ENCODE measurements at regions not wholly inside any gene's neighbourhood (a gene's known extent, or its start where the extent isn't known, plus 50 kb on each side); places are given as distances from the start of the nearest gene placed in this dataset.

GRCh38 chr16:66131895-66132294 is 234.6 kb upstream of the CDH5 start:
- H3K4me3 ChIP-seq (ENCODE audit: low read depth, low read length), result no peak overlapping the region
- DNase-seq (ENCODE audit: low read depth), result no peak

GRCh38 chr16:66131156-66131807 is 235.2 kb upstream of the CDH5 start:
- no peak overlapping the region for H3K4me3 ChIP-seq (ENCODE audit: low read depth, low read length)
- no peak for DNase-seq (ENCODE audit: low read depth)

GRCh38 chr16:66130296-66130905 is 236.1 kb upstream of the CDH5 start:
- H3K4me3 ChIP-seq (ENCODE audit: low read depth, low read length), result no peak overlapping the region
- no peak for DNase-seq (ENCODE audit: low read depth)

GRCh38 chr16:66129196-66129595 is 237.3 kb upstream of the CDH5 start:
- H3K4me3 ChIP-seq (ENCODE audit: low read depth, low read length), result no peak overlapping the region
- DNase-seq (ENCODE audit: low read depth), result no peak

GRCh38 chr16:66128371-66128770 is 238.1 kb upstream of the CDH5 start:
- DNase-seq (ENCODE audit: low read depth), result no peak
- no peak overlapping the region for H3K4me3 ChIP-seq (ENCODE audit: low read depth, low read length)

GRCh38 chr16:66127459-66128370 is 238.8 kb upstream of the CDH5 start:
- H3K4me3 ChIP-seq (ENCODE audit: low read depth, low read length), result no peak overlapping the region
- DNase-seq (ENCODE audit: low read depth), result no peak

GRCh38 chr16:66121466-66121865 is 245.0 kb upstream of the CDH5 start:
- no peak overlapping the region for H3K4me3 ChIP-seq (ENCODE audit: low read depth, low read length)

GRCh38 chr16:66120656-66121055 is 245.8 kb upstream of the CDH5 start:
- H3K4me3 ChIP-seq (ENCODE audit: low read depth, low read length), result no peak overlapping the region
- DNase-seq (ENCODE audit: low read depth), result no peak

More at GRCh38 chr16:66121466-66121865, 245.0 kb upstream of the CDH5 start:
- DNase-seq (ENCODE audit: low read depth), result no peak

- no peak for DNase-seq (ENCODE audit: low read depth)
- no peak overlapping the region for H3K4me3 ChIP-seq (ENCODE audit: low read depth, low read length)
Observed at GRCh38 chr16:66116163-66117002, 250.1 kb upstream of the CDH5 start.

- DNase-seq (ENCODE audit: low read depth), result no peak
Observed at GRCh38 chr16:66115373-66115772, 251.1 kb upstream of the CDH5 start.

GRCh38 chr16:66113223-66113622 is 253.3 kb upstream of the CDH5 start:
- H3K4me3 ChIP-seq (ENCODE audit: low read depth, low read length), result no peak overlapping the region
- DNase-seq (ENCODE audit: low read depth), result no peak

More at GRCh38 chr16:66115373-66115772, 251.1 kb upstream of the CDH5 start:
- H3K4me3 ChIP-seq (ENCODE audit: low read depth, low read length), result no peak overlapping the region

- H3K4me3 ChIP-seq (ENCODE audit: low read depth, low read length), result no peak overlapping the region
- no peak for DNase-seq (ENCODE audit: low read depth)
Observed at GRCh38 chr16:66109677-66110076, 256.8 kb upstream of the CDH5 start.

GRCh38 chr16:66107661-66108060 is 258.8 kb upstream of the CDH5 start:
- no peak overlapping the region for H3K4me3 ChIP-seq (ENCODE audit: low read depth, low read length)
- DNase-seq (ENCODE audit: low read depth), result peak; percentile 72

- no peak overlapping the region for H3K4me3 ChIP-seq (ENCODE audit: low read depth, low read length)
- no peak for DNase-seq (ENCODE audit: low read depth)
Observed at GRCh38 chr16:66103211-66103610, 263.3 kb upstream of the CDH5 start.

GRCh38 chr16:66099306-66099705 is 267.2 kb upstream of the CDH5 start:
- DNase-seq (ENCODE audit: low read depth), result no peak

GRCh38 chr16:66097751-66098150 is 268.7 kb upstream of the CDH5 start:
- no peak for DNase-seq (ENCODE audit: low read depth)
- H3K4me3 ChIP-seq (ENCODE audit: low read depth, low read length), result no peak overlapping the region

More at GRCh38 chr16:66099306-66099705, 267.2 kb upstream of the CDH5 start:
- no peak overlapping the region for H3K4me3 ChIP-seq (ENCODE audit: low read depth, low read length)

- H3K4me3 ChIP-seq (ENCODE audit: low read depth, low read length), result no peak overlapping the region
- DNase-seq (ENCODE audit: low read depth), result no peak
Observed at GRCh38 chr16:66095676-66096075, 270.8 kb upstream of the CDH5 start.

- DNase-seq (ENCODE audit: low read depth), result no peak
- H3K4me3 ChIP-seq (ENCODE audit: low read depth, low read length), result no peak overlapping the region
Observed at GRCh38 chr16:66093191-66093590, 273.3 kb upstream of the CDH5 start.

GRCh38 chr16:66091471-66091891 is 275.0 kb upstream of the CDH5 start:
- no peak overlapping the region for H3K4me3 ChIP-seq (ENCODE audit: low read depth, low read length)
- DNase-seq (ENCODE audit: low read depth), result no peak
